HEK293 (cell line): ENCODE measurements at regions not wholly inside any gene's neighbourhood (a gene's known extent, or its start where the extent isn't known, plus 50 kb on each side); places are given as distances from the start of the nearest gene placed in this dataset.

Experiments used
- CTCF ChIA-PET: fragments of 350-600 bp; formaldehyde crosslinking; extraction: SDS; loops from one replicate; lab custom pipeline; 2021; ENCODE audit warnings: antibody characterized with exemption; lab: Yijun Ruan, JAX
- POLR2A ChIA-PET: fragments of 300-600 bp; formaldehyde crosslinking; extraction: SDS; loops from one replicate; lab custom pipeline; 2020; ENCODE audit warnings: antibody characterized with exemption, inconsistent platforms; lab: Yijun Ruan, JAX
- H3K27ac ChIP-seq: fragments of 200-500 bp; sonication (Bioruptor generic); 2 replicates; pipeline ENCODE4 v1.5.1; 2014; ENCODE audit warnings: low read depth, low read length, control low read depth, inconsistent platforms; ENCODE audit errors: extremely low read depth
- H3K36me3 ChIP-seq, 2 experiments: fragments of 200-500 bp in 1 of 2; sonication (Bioruptor generic) in 1 of 2; 1 replicate in 1 of 2; 2 replicates in 1 of 2; pipeline ENCODE4 v1.5.1; 2014 to 2017; ENCODE audit warnings: inconsistent platforms in 2 of 2, low read length in 2 of 2; ENCODE audit not compliant: control insufficient read depth in 2 of 2, insufficient read depth in 1 of 2
- H3K4me1 ChIP-seq: fragments of 200-500 bp; sonication (Bioruptor generic); 2 replicates; pipeline ENCODE4 v1.5.1; 2014; ENCODE audit warnings: mild to moderate bottlenecking, low read length, inconsistent platforms; ENCODE audit not compliant: control insufficient read depth, insufficient read depth
- H3K4me3 ChIP-seq: 2 replicates; pipeline ENCODE4 v1.5.1; 2011; ENCODE audit warnings: low read depth, mild to moderate bottlenecking, control low read depth, low read length, moderate library complexity
- H3K9me3 ChIP-seq: fragments of 200-500 bp; sonication (Bioruptor generic); 2 replicates; pipeline ENCODE4 v1.5.1; 2014; ENCODE audit warnings: low read depth, low read length, inconsistent platforms; ENCODE audit not compliant: control insufficient read depth, insufficient read depth
- AEBP2 ChIP-seq: fragments of 450-650 bp; formaldehyde crosslinking; IDR thresholded peaks from 2 replicates; pipeline ENCODE4 v1.5.1; 2016; ENCODE audit warnings: missing biosample characterization, missing genetic modification characterization, borderline replicate concordance
- EGR2 ChIP-seq: fragments of 450-650 bp; formaldehyde crosslinking; IDR thresholded peaks from 2 replicates; pipeline ENCODE4 v1.5.1; 2016; ENCODE audit warnings: low read depth, missing biosample characterization, missing genetic modification characterization
- FEZF1 ChIP-seq: fragments of 450-650 bp; formaldehyde crosslinking; IDR thresholded peaks from 2 replicates; pipeline ENCODE4 v1.5.1; 2016; ENCODE audit warnings: missing biosample characterization, missing genetic modification characterization
- GFI1B ChIP-seq: fragments of 450-650 bp; formaldehyde crosslinking; IDR thresholded peaks from 2 replicates; pipeline ENCODE4 v1.5.1; 2016; ENCODE audit warnings: missing biosample characterization, missing genetic modification characterization
- GLI2 ChIP-seq: fragments of 450-650 bp; formaldehyde crosslinking; IDR thresholded peaks from 2 replicates; pipeline ENCODE4; 2017; ENCODE audit warnings: missing biosample characterization, missing genetic modification characterization, low read depth, borderline replicate concordance
- GLIS2 ChIP-seq: fragments of 450-650 bp; formaldehyde crosslinking; IDR thresholded peaks from 2 replicates; pipeline ENCODE4 v1.5.1; 2016; ENCODE audit warnings: missing biosample characterization, missing genetic modification characterization
- HOXA7 ChIP-seq: sonication (generic); formaldehyde crosslinking; IDR thresholded peaks from 2 replicates; pipeline ENCODE4 v1.8.1; 2022; ENCODE audit warnings: missing genetic modification reagents, borderline replicate concordance
- KLF17 ChIP-seq: fragments of 450-650 bp; formaldehyde crosslinking; IDR thresholded peaks from 2 replicates; pipeline ENCODE4 v1.5.1; 2016; ENCODE audit warnings: missing biosample characterization, missing genetic modification characterization
- OSR2 ChIP-seq: fragments of 450-650 bp; formaldehyde crosslinking; IDR thresholded peaks from 2 replicates; pipeline ENCODE4 v1.5.1; 2016; ENCODE audit warnings: missing biosample characterization, missing genetic modification characterization
- SALL2 ChIP-seq: fragments of 450-650 bp; formaldehyde crosslinking; IDR thresholded peaks from 2 replicates; pipeline ENCODE4 v1.5.0; 2017; ENCODE audit warnings: missing biosample characterization, mild to moderate bottlenecking, missing genetic modification characterization, borderline replicate concordance
- ZBTB48 ChIP-seq: fragments of 450-650 bp; formaldehyde crosslinking; IDR thresholded peaks from 2 replicates; pipeline ENCODE4 v1.5.1; 2016; ENCODE audit warnings: missing biosample characterization, missing genetic modification characterization
- ZBTB7A ChIP-seq: fragments of 450-650 bp; formaldehyde crosslinking; IDR thresholded peaks from 2 replicates; pipeline ENCODE4 v1.5.1; 2016; ENCODE audit warnings: low read depth, missing biosample characterization, missing genetic modification characterization
- ZFP3 ChIP-seq: fragments of 450-650 bp; formaldehyde crosslinking; IDR thresholded peaks from 2 replicates; pipeline ENCODE4 v1.5.1; 2016; ENCODE audit warnings: low read depth, missing biosample characterization, missing genetic modification characterization
- ZNF114 ChIP-seq: fragments of 450-650 bp; formaldehyde crosslinking; IDR thresholded peaks from 2 replicates; pipeline ENCODE4 v1.5.0; 2017; ENCODE audit warnings: missing biosample characterization, missing genetic modification characterization
- ZNF132 ChIP-seq: fragments of 450-650 bp; formaldehyde crosslinking; IDR thresholded peaks from 2 replicates; pipeline ENCODE4 v1.5.1; 2017; ENCODE audit warnings: missing biosample characterization, missing genetic modification characterization, borderline replicate concordance
- ZNF140 ChIP-seq: fragments of 450-650 bp; formaldehyde crosslinking; IDR thresholded peaks from 2 replicates; pipeline ENCODE4 v1.5.1; 2016; ENCODE audit warnings: missing biosample characterization, missing genetic modification characterization
- ZNF157 ChIP-seq: fragments of 450-650 bp; formaldehyde crosslinking; IDR thresholded peaks from 2 replicates; pipeline ENCODE4 v1.5.1; 2016; ENCODE audit warnings: missing biosample characterization, missing genetic modification characterization
- ZNF169 ChIP-seq: fragments of 450-650 bp; formaldehyde crosslinking; IDR thresholded peaks from 2 replicates; pipeline ENCODE4 v1.5.1; 2016; ENCODE audit warnings: missing biosample characterization, missing genetic modification characterization
- ZNF175 ChIP-seq: fragments of 450-650 bp; formaldehyde crosslinking; IDR thresholded peaks from 2 replicates; pipeline ENCODE4 v1.5.1; 2016; ENCODE audit warnings: missing biosample characterization, missing genetic modification characterization
- ZNF2 ChIP-seq: fragments of 450-650 bp; formaldehyde crosslinking; IDR thresholded peaks from 2 replicates; pipeline ENCODE4 v1.5.1; 2016; ENCODE audit warnings: missing biosample characterization, missing genetic modification characterization
- ZNF23 ChIP-seq: fragments of 450-650 bp; formaldehyde crosslinking; IDR thresholded peaks from 2 replicates; pipeline ENCODE4 v1.5.1; 2016; ENCODE audit warnings: missing biosample characterization, missing genetic modification characterization, borderline replicate concordance
- ZNF302 ChIP-seq: fragments of 450-650 bp; formaldehyde crosslinking; IDR thresholded peaks from 2 replicates; pipeline ENCODE4 v1.5.1; 2016; ENCODE audit warnings: missing biosample characterization, missing genetic modification characterization, low read depth
- ZNF350 ChIP-seq: fragments of 450-650 bp; formaldehyde crosslinking; IDR thresholded peaks from 2 replicates; pipeline ENCODE4 v1.5.0; 2017; ENCODE audit warnings: missing biosample characterization, mild to moderate bottlenecking, missing genetic modification characterization
- ZNF394 ChIP-seq: fragments of 450-650 bp; formaldehyde crosslinking; IDR thresholded peaks from 2 replicates; pipeline ENCODE4 v1.5.1; 2016; ENCODE audit warnings: missing biosample characterization, missing genetic modification characterization, mild to moderate bottlenecking, moderate library complexity, borderline replicate concordance
- ZNF501 ChIP-seq: fragments of 450-650 bp; formaldehyde crosslinking; IDR thresholded peaks from 2 replicates; pipeline ENCODE4 v1.5.1; 2016; ENCODE audit warnings: missing biosample characterization, missing genetic modification characterization
- ZNF529 ChIP-seq: fragments of 450-650 bp; formaldehyde crosslinking; IDR thresholded peaks from 2 replicates; pipeline ENCODE4 v1.5.1; 2017; ENCODE audit warnings: missing genetic modification characterization, missing biosample characterization; ENCODE audit not compliant: insufficient replicate concordance
- ZNF610 ChIP-seq: fragments of 450-650 bp; formaldehyde crosslinking; IDR thresholded peaks from 2 replicates; pipeline ENCODE4 v1.5.1; 2016; ENCODE audit warnings: missing biosample characterization, missing genetic modification characterization, borderline replicate concordance
- ZNF660 ChIP-seq: fragments of 450-650 bp; IDR thresholded peaks from 2 replicates; pipeline ENCODE4 v1.5.1; 2018; ENCODE audit warnings: missing biosample characterization, mild to moderate bottlenecking, missing genetic modification characterization
- ZNF670 ChIP-seq: fragments of 450-650 bp; formaldehyde crosslinking; IDR thresholded peaks from 2 replicates; pipeline ENCODE4 v1.5.1; 2016; ENCODE audit warnings: missing biosample characterization, missing genetic modification characterization, low read depth
- ZNF747 ChIP-seq: fragments of 450-650 bp; formaldehyde crosslinking; IDR thresholded peaks from 2 replicates; pipeline ENCODE4 v1.5.1; 2016; ENCODE audit warnings: missing biosample characterization, missing genetic modification characterization
- ZNF776 ChIP-seq: fragments of 450-650 bp; formaldehyde crosslinking; IDR thresholded peaks from 2 replicates; pipeline ENCODE4 v1.5.0; 2017; ENCODE audit warnings: missing biosample characterization, missing genetic modification characterization, borderline replicate concordance
- ZNF837 ChIP-seq: fragments of 450-650 bp; formaldehyde crosslinking; IDR thresholded peaks from 2 replicates; pipeline ENCODE4 v1.5.1; 2016; ENCODE audit warnings: missing biosample characterization, missing genetic modification characterization
- ZSCAN18 ChIP-seq: fragments of 450-650 bp; formaldehyde crosslinking; IDR thresholded peaks from 2 replicates; pipeline ENCODE4 v1.5.1; 2016; ENCODE audit warnings: missing biosample characterization, missing genetic modification characterization
- ZSCAN5A ChIP-seq: fragments of 450-650 bp; formaldehyde crosslinking; IDR thresholded peaks from 2 replicates; pipeline ENCODE4 v1.5.1; 2016; ENCODE audit warnings: missing biosample characterization, missing genetic modification characterization
- ZXDB ChIP-seq: fragments of 450-650 bp; formaldehyde crosslinking; IDR thresholded peaks from 2 replicates; pipeline ENCODE4 v1.5.1; 2016; ENCODE audit warnings: missing biosample characterization, missing genetic modification characterization

- Histone ChIP-seq H3K36me3 (no peaks in the 10 kb centered on the region), H3K9me3 (no peaks in the 10 kb centered on the region), H3K4me1 (no peaks in the 10 kb centered on the region), H3K27ac (no peak overlapping the region), H3K4me3 (no peak overlapping the region)
- CTCF ChIA-PET: no interaction called here
- POLR2A ChIA-PET: interaction anchor here (1.0 kb wide), 1 partner anchor 372 kb away, joined by 3 read pairs; the partner anchor contains the start of gene DIPK2A
- TF ChIP-seq FEZF1 (no peak), ZNF175 (tag by site-specific recombination) (no peak), ZNF140 (tag by site-specific recombination) (no peak), ZNF114 (no peak), ZNF132 (tag by site-specific recombination) (no peak), EGR2 (tag by site-specific recombination) (no peak)
Observed at GRCh38 chr3:144343777-144344176, 372.2 kb downstream of the DIPK2A start.

- Histone ChIP-seq H3K27ac (no peak overlapping the region), H3K4me1 (no peaks in the 10 kb centered on the region)
Observed at GRCh38 chr3:144344925-144345548, 373.4 kb downstream of the DIPK2A start.

GRCh38 chr3:144350125-144350524, 378.5 kb downstream of the DIPK2A start:
- no peaks in the 10 kb centered on the region for H3K9me3 ChIP-seq
- no peak overlapping the region for H3K27ac ChIP-seq
- ChIA-PET POLR2A (no interaction called here), CTCF (no interaction called here)
- H3K4me3 ChIP-seq: no peak overlapping the region
- no peaks in the 10 kb centered on the region for H3K36me3 ChIP-seq
- no peaks in the 10 kb centered on the region for H3K4me1 ChIP-seq
- no peak for TF ChIP-seq ZNF302 (tag by site-specific recombination)
- TF ChIP-seq ZNF747 (tag by site-specific recombination): no peak
- TF ChIP-seq GLI2 (tag by site-specific recombination): no peak
- TF ChIP-seq ZNF837: no peak
- no peak for TF ChIP-seq ZSCAN5A
- TF ChIP-seq ZNF140 (tag by site-specific recombination): no peak
- TF ChIP-seq ZFP3 (tag by site-specific recombination): no peak
- no peak for TF ChIP-seq ZBTB48 (tag by site-specific recombination)
- TF ChIP-seq AEBP2 (tag by site-specific recombination): no peak
- no peak for TF ChIP-seq ZSCAN18 (tag by site-specific recombination)
- no peak for TF ChIP-seq ZXDB (tag by site-specific recombination)
- TF ChIP-seq ZNF157 (tag by site-specific recombination): no peak
- TF ChIP-seq SALL2 (tag by site-specific recombination): no peak
- no peak for TF ChIP-seq ZNF350 (tag by site-specific recombination)
- no peak for TF ChIP-seq ZNF670
- TF ChIP-seq ZNF169: no peak
- no peak for TF ChIP-seq ZNF529 (tag by site-specific recombination)

More at GRCh38 chr3:144344925-144345548, 373.4 kb downstream of the DIPK2A start:
- no peaks in the 10 kb centered on the region for H3K9me3 ChIP-seq
- H3K4me3 ChIP-seq: no peak overlapping the region
- TF ChIP-seq ZNF776: no peak
- TF ChIP-seq ZNF660 (tag by site-specific recombination): no peak
- no peak for TF ChIP-seq ZBTB7A (tag by site-specific recombination)
- no peak for TF ChIP-seq HOXA7 (CRISPR knock-in tag)
- TF ChIP-seq ZNF2 (tag by site-specific recombination): no peak
- no peak for TF ChIP-seq OSR2 (tag by site-specific recombination)
- no peak for TF ChIP-seq KLF17 (tag by site-specific recombination)
- no peak for TF ChIP-seq ZNF394 (tag by site-specific recombination)
- no peak for TF ChIP-seq ZNF610
- no peak for TF ChIP-seq ZNF501 (tag by site-specific recombination)
- no peak for TF ChIP-seq GFI1B
- no peak for TF ChIP-seq ZNF23 (tag by site-specific recombination)
- no peak for TF ChIP-seq GLIS2 (tag by site-specific recombination)
- H3K36me3 ChIP-seq: no peaks in the 10 kb centered on the region
- ChIA-PET CTCF (no interaction called here), POLR2A (no interaction called here)
